ENCODE measurements at regions not wholly inside any gene's neighbourhood (a gene's known extent, or its start where the extent isn't known, plus 50 kb on each side); places are given as distances from the start of the nearest gene placed in this dataset.

- no peaks in the 10 kb centered on the region for H3K79me2 ChIP-seq (ENCODE audit: control insufficient read depth, insufficient read depth, low read length)
- H3K4me3 Mint-ChIP-seq: no peak overlapping the region
- no peaks in the 10 kb centered on the region for H4K20me1 ChIP-seq (ENCODE audit: control insufficient read depth, insufficient read depth, low read length, poor library complexity, severe bottlenecking)
- H3K9me3 ChIP-seq (ENCODE audit: control extremely low read depth in 1 of 3, control insufficient read depth in 2 of 3, insufficient read depth in 1 of 3, low read length in 2 of 3): no peaks in the 10 kb centered on the region
- no peak overlapping the region for H3K27ac Mint-ChIP-seq
- H3K4me1 Mint-ChIP-seq: no peaks in the 10 kb centered on the region
- H3K27me3 ChIP-seq (replicated peaks in 1 of 4; ENCODE audit: control extremely low read depth in 1 of 4, control insufficient read depth in 3 of 4, insufficient read depth in 4 of 4, low read length in 3 of 4): no peaks in the 10 kb centered on the region
- no peaks in the 10 kb centered on the region for H3K36me3 ChIP-seq (replicated peaks in 1 of 2; ENCODE audit: control extremely low read depth in 1 of 2, control insufficient read depth in 1 of 2, extremely low read depth in 1 of 2, insufficient read depth in 2 of 2, low read length in 1 of 2)
- H3K27ac ChIP-seq (ENCODE audit: low read length in 2 of 2): no peak overlapping the region
- POLR2A ChIA-PET: no interaction called here
- H3K9ac ChIP-seq (ENCODE audit: low read length): no peak overlapping the region
- no peaks in the 10 kb centered on the region for H3K9me3 Mint-ChIP-seq (ENCODE audit: insufficient read depth)
- intact Hi-C loops (cut with micrococcal nuclease): no loop called here
- no peak overlapping the region for H2AFZ ChIP-seq (ENCODE audit: insufficient read depth, low read depth, low read length, poor library complexity, severe bottlenecking)
- CTCF ChIA-PET: no interaction called here
- H3K4me2 ChIP-seq (replicated peaks; ENCODE audit: low read depth, low read length, poor library complexity, severe bottlenecking): no peak overlapping the region
- no peak for ATAC-seq (ENCODE audit: low read depth)
- no peak for DNase-seq
- H3K27me3 Mint-ChIP-seq: no peaks in the 10 kb centered on the region
- H3K4me3 ChIP-seq (ENCODE audit: control extremely low read depth in 1 of 5, extremely low read depth in 1 of 5, insufficient read depth in 1 of 5, low read depth in 2 of 5, low read length in 4 of 5): no peak overlapping the region
- 11% methylated on average over 4 of the region's 5 CpGs for WGBS (ENCODE audit: insufficient coverage)
- TF ChIP-seq CTCF (IDR thresholded peaks at IDR 0.05) (no peak), EZH2 (IDR thresholded peaks at IDR 0.05; ENCODE audit: borderline replicate concordance, insufficient read depth, low read depth, low read length, poor library complexity, severe bottlenecking) (no peak)
- no peaks in the 10 kb centered on the region for H3K4me1 ChIP-seq (ENCODE audit: control insufficient read depth in 2 of 2, insufficient read depth in 2 of 2, low read length in 2 of 2)
Measured at GRCh38 chr3:39592311-39593050, 125.0 kb downstream of the MOBP start.

- no peaks in the 10 kb centered on the region for H3K79me2 ChIP-seq (ENCODE audit: control insufficient read depth, insufficient read depth, low read length)
- POLR2A ChIA-PET: no interaction called here
- no peak overlapping the region for H3K9ac ChIP-seq (ENCODE audit: low read length)
- H2AFZ ChIP-seq (ENCODE audit: insufficient read depth, low read depth, low read length, poor library complexity, severe bottlenecking): no peak overlapping the region
- no peaks in the 10 kb centered on the region for H3K9me3 Mint-ChIP-seq (ENCODE audit: insufficient read depth)
- no peak overlapping the region for H3K4me3 Mint-ChIP-seq
- no peaks in the 10 kb centered on the region for H3K4me1 Mint-ChIP-seq
- no peaks in the 10 kb centered on the region for H3K27me3 Mint-ChIP-seq
- no peaks in the 10 kb centered on the region for H3K36me3 ChIP-seq (replicated peaks in 1 of 2; ENCODE audit: control extremely low read depth in 1 of 2, control insufficient read depth in 1 of 2, extremely low read depth in 1 of 2, insufficient read depth in 2 of 2, low read length in 1 of 2)
- no peaks in the 10 kb centered on the region for H3K9me3 ChIP-seq (ENCODE audit: control extremely low read depth in 1 of 3, control insufficient read depth in 2 of 3, insufficient read depth in 1 of 3, low read length in 2 of 3)
- no peak for TF ChIP-seq EZH2 (IDR thresholded peaks at IDR 0.05; ENCODE audit: borderline replicate concordance, insufficient read depth, low read depth, low read length, poor library complexity, severe bottlenecking)
- no peak for TF ChIP-seq CTCF (IDR thresholded peaks at IDR 0.05)
- no peak for ATAC-seq (ENCODE audit: low read depth)
- intact Hi-C loops (cut with micrococcal nuclease): no loop called here
- no peak overlapping the region for H3K4me3 ChIP-seq (ENCODE audit: control extremely low read depth in 1 of 5, extremely low read depth in 1 of 5, insufficient read depth in 1 of 5, low read depth in 2 of 5, low read length in 4 of 5)
- CTCF ChIA-PET: no interaction called here
- no peak overlapping the region for H3K27ac ChIP-seq (ENCODE audit: low read length in 2 of 2)
- no peak overlapping the region for H3K27ac Mint-ChIP-seq
- no peaks in the 10 kb centered on the region for H4K20me1 ChIP-seq (ENCODE audit: control insufficient read depth, insufficient read depth, low read length, poor library complexity, severe bottlenecking)
- H3K27me3 ChIP-seq (replicated peaks in 1 of 4; ENCODE audit: control extremely low read depth in 1 of 4, control insufficient read depth in 3 of 4, insufficient read depth in 4 of 4, low read length in 3 of 4): no peaks in the 10 kb centered on the region
- 81% methylated on average over 2 of the region's 3 CpGs for WGBS (ENCODE audit: insufficient coverage)
- H3K4me2 ChIP-seq (replicated peaks; ENCODE audit: low read depth, low read length, poor library complexity, severe bottlenecking): no peak overlapping the region
- H3K4me1 ChIP-seq (ENCODE audit: control insufficient read depth in 2 of 2, insufficient read depth in 2 of 2, low read length in 2 of 2): no peaks in the 10 kb centered on the region
- DNase-seq: no peak
Measured at GRCh38 chr3:39593341-39593740, 125.9 kb downstream of the MOBP start.
